ENCODE measurements at regions not wholly inside any gene's neighbourhood (a gene's known extent, or its start where the extent isn't known, plus 50 kb on each side); places are given as distances from the start of the nearest gene placed in this dataset.

DNA sequence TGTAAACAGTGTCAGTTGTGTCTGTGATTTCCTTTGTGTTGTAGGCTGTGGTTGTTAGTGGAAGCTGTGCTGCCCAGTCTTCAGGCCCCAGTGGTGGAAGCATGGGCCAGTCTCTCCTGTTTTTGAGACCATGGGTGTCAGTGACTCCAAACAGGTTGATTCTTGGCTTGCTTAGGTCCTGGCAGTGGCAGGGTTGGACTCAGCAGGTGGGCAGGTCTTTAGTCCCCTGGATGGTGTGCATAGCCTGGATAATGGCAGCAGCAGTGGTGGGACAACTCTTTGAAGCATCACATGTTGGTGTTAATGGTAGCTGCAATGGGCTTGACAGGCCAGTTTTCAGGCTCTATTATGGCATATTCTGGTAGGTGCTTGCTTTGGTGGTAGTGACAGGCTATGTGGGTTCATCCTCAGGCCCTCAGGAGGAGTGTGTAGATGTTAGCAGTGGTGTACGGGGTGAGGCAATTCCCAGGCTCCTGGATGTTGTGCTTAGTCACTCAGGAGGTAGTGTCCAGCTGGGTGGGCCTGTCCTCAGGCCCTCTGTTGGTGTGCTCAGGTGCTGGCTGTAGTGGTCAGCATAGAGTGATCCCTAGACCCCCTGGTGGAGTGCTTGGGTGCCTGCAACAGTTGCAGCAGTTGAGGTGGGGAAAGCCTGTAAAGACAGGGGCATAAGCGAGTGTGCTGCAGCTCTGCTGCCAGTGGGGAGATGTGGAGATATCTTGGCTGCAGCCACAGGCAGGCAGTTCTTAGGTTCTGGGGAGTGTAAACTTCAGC lies 596.7 kb downstream of the PDCD6IP start:
- no peak for DNase-seq (ENCODE audit: low read depth)

DNA sequence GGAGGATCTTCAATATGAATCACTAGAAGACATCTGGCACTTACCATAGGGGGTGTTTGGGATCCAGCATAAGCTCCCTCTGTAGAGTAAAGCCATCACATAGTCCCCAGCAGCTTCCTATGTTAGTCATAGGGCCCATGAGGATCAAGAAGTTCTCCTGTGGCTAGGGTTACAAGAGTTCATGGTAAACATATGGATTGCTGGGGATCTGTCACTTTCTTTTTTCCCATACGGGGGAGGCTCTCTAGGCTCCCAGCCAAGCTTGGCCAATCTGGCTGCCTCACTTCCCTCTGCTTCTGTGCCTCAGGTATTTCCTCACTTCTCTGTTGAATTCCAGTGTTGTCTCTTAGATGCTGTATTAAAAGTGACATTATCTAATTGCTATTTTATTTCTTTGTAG lies 597.9 kb downstream of the PDCD6IP start:
- no peak for DNase-seq (ENCODE audit: low read depth)
- no peak overlapping the region for H3K4me3 ChIP-seq (ENCODE audit: low read length)
- TF ChIP-seq CTCF (conservative IDR thresholded peaks at IDR 0.05; ENCODE audit: low read length), result no peak

More for the DNA sequence above, 596.7 kb downstream of the PDCD6IP start:
- no peak overlapping the region for H3K4me3 ChIP-seq (ENCODE audit: low read length)
- no peak for TF ChIP-seq CTCF (conservative IDR thresholded peaks at IDR 0.05; ENCODE audit: low read length)

DNA sequence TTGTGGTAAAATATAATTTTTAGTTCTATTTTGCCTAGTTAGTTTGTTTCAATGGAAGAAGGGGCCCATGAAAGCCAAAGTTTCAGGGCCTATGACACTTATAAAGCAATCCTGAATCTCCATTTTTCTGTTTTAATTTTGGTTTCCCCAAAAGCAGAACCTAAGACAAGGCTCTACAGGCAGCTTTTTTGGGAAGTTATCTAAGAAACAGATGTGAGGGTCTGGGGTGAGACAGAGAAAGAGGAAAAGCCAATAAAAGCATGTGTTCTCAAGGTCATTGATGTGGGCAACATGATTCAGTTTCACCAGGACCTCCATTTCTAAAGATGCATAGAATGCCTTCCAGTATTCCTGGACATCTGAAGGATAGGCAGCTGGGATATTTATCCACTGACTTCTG lies 598.5 kb downstream of the PDCD6IP start:
- DNase-seq (ENCODE audit: low read depth), result no peak
- TF ChIP-seq CTCF (conservative IDR thresholded peaks at IDR 0.05; ENCODE audit: low read length), result no peak
- no peak overlapping the region for H3K4me3 ChIP-seq (ENCODE audit: low read length)

DNA sequence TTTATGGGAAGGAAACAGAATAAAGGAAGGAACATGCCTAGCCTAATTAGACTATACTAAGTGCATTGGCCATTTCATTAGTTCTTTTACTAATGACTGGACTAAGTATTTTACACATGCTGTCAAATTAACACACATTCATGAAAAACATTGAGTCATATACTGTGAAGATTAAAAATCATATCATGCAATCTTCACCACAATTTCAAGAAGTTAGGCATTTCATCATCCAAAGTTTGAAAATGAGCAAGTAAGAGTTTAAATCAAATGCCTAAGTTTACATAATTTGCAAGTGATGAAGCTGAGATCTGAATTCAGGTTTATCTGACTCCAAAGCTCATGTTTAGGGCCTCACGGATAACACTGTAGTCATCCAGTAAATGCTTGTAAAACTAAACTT lies 601.0 kb downstream of the PDCD6IP start:
- no peak for TF ChIP-seq CTCF (conservative IDR thresholded peaks at IDR 0.05; ENCODE audit: low read length)
- no peak for DNase-seq (ENCODE audit: low read depth)
- no peak overlapping the region for H3K4me3 ChIP-seq (ENCODE audit: low read length)

GRCh38 chr3:34405159-34405558 lies 606.7 kb downstream of the PDCD6IP start:
- no peak overlapping the region for H3K4me3 ChIP-seq (ENCODE audit: low read length)
- DNase-seq (ENCODE audit: low read depth), result no peak
- TF ChIP-seq CTCF (conservative IDR thresholded peaks at IDR 0.05; ENCODE audit: low read length), result no peak

- TF ChIP-seq CTCF (conservative IDR thresholded peaks at IDR 0.05; ENCODE audit: low read length), result no peak
- no peak overlapping the region for H3K4me3 ChIP-seq (ENCODE audit: low read length)
- DNase-seq (ENCODE audit: low read depth), result no peak
These were observed 608.9 kb downstream of the PDCD6IP start for GRCh38 chr3:34407281-34407680.

DNA sequence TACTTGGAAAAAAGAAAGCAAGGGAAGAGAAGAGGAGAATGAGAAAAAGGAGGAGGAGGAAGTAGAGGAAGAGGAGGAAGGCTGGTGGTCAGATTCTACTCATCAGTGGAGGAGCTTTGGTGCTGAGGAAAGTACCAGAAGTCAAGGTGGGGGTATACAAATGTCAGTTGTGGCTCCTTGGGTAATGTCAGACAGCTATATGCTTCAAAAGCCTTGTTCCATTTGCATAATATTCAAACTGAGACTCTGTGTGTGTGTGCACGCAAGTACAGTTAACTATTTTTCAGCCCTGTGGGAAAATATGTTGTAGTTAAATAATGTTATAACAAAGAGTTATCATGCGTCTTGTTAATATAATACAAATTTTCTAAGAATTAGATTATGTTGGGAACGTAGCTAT lies 609.7 kb downstream of the PDCD6IP start:
- TF ChIP-seq CTCF (conservative IDR thresholded peaks at IDR 0.05; ENCODE audit: low read length), result no peak
- no peak overlapping the region for H3K4me3 ChIP-seq (ENCODE audit: low read length)
- DNase-seq (ENCODE audit: low read depth), result no peak

All from AG10803 (cell line).